Fibroblast of lung (primary cell): ENCODE measurements at regions not wholly inside any gene's neighbourhood (a gene's known extent, or its start where the extent isn't known, plus 50 kb on each side); places are given as distances from the start of the nearest gene placed in this dataset.
"Not testable (repeated sequence)": the region's sequence is repeated elsewhere in the genome, so short reads cannot be mapped to it uniquely, and the experiment has no call there.

Experiments
- DNase-seq, 2 donors: peaks; one replicate each; pipeline versions ENCODE4 v3.0.0 to v3.0.0-alpha.2; 2010; ENCODE audit warnings: low read depth in 2 of 2
- H2AFZ ChIP-seq: 2 replicates; pipeline ENCODE4 v1.5.1; 2012; ENCODE audit warnings: low read length, control low read depth, inconsistent platforms
- H3K27ac ChIP-seq: 2 replicates; pipeline ENCODE4 v1.5.1; 2011; ENCODE audit warnings: low read length, control low read depth; ENCODE audit not compliant: insufficient read depth
- H3K27me3 ChIP-seq: 2 replicates; pipeline ENCODE4 v1.5.1; 2011; ENCODE audit warnings: mild to moderate bottlenecking, low read length; ENCODE audit not compliant: control insufficient read depth, insufficient read depth
- H3K36me3 ChIP-seq: 2 replicates; pipeline ENCODE4 v1.5.1; 2011; ENCODE audit warnings: low read length; ENCODE audit not compliant: control insufficient read depth, insufficient read depth
- H3K4me1 ChIP-seq: 2 replicates; pipeline ENCODE4 v1.5.1; 2011; ENCODE audit warnings: low read length; ENCODE audit not compliant: control insufficient read depth, insufficient read depth; ENCODE audit errors: extremely low read depth
- H3K4me2 ChIP-seq: 2 replicates; pipeline ENCODE4 v1.5.1; 2011; ENCODE audit warnings: low read length, control low read depth; ENCODE audit not compliant: insufficient read depth; ENCODE audit errors: extremely low read depth
- H3K4me3 ChIP-seq, 4 experiments: fragments of 200-600 bp in 1 of 4; sonication (generic) in 1 of 4; replicated peaks in 1 of 4; 2 replicates each; pipeline ENCODE4 v1.5.1; 2011 to 2016; ENCODE audit warnings: low read length in 4 of 4, low read depth in 3 of 4, mild to moderate bottlenecking in 3 of 4, control low read depth in 2 of 4, inconsistent platforms in 1 of 4, mixed read lengths in 1 of 4; ENCODE audit not compliant: insufficient read depth in 1 of 4; ENCODE audit errors: control extremely low read depth in 1 of 4
- H3K79me2 ChIP-seq: 2 replicates; pipeline ENCODE4 v1.5.1; 2012; ENCODE audit warnings: mild to moderate bottlenecking, low read length, inconsistent platforms; ENCODE audit not compliant: control insufficient read depth, insufficient read depth
- H3K9ac ChIP-seq: 2 replicates; pipeline ENCODE4 v1.5.1; 2011; ENCODE audit warnings: mild to moderate bottlenecking, low read length, control low read depth; ENCODE audit not compliant: insufficient read depth
- H3K9me3 ChIP-seq: 2 replicates; pipeline ENCODE4 v1.5.1; 2012; ENCODE audit warnings: low read depth, low read length; ENCODE audit not compliant: control insufficient read depth, insufficient read depth
- H4K20me1 ChIP-seq: 2 replicates; pipeline ENCODE4 v1.5.1; 2011; ENCODE audit warnings: low read length; ENCODE audit not compliant: control insufficient read depth, insufficient read depth; ENCODE audit errors: extremely low read depth
- EZH2 ChIP-seq: IDR thresholded peaks from 2 replicates; pipeline ENCODE4 v1.5.1; 2012; ENCODE audit warnings: low read length, control low read depth, mild to moderate bottlenecking; ENCODE audit errors: missing control alignments
- TF ChIP-seq, protein P1 (sequence below), 2 donors: IDR thresholded peaks in 1 of 2; conservative IDR thresholded peaks in 1 of 2; 1 replicate in 1 of 2; 2 replicates in 1 of 2; pipeline ENCODE4 v1.5.1; 2011 to 2012; ENCODE audit warnings: low read length in 2 of 2, control low read depth in 1 of 2, inconsistent platforms in 1 of 2, low read depth in 1 of 2, mild to moderate bottlenecking in 1 of 2

- no peaks in the 10 kb centered on the region for H3K36me3 ChIP-seq
- peak in 1 of 2 donors; percentile 28 for DNase-seq
- no peak overlapping the region for H3K4me3 ChIP-seq
- H4K20me1 ChIP-seq = no peaks in the 10 kb centered on the region
- no peaks in the 10 kb centered on the region for H3K27me3 ChIP-seq
- no peaks in the 10 kb centered on the region for H3K79me2 ChIP-seq
- no peaks in the 10 kb centered on the region for H3K9me3 ChIP-seq
- no peaks in the 10 kb centered on the region for H3K4me1 ChIP-seq
- H3K9ac ChIP-seq = no peak overlapping the region
- no peak overlapping the region for H3K27ac ChIP-seq
- TF ChIP-seq, protein P1, sequence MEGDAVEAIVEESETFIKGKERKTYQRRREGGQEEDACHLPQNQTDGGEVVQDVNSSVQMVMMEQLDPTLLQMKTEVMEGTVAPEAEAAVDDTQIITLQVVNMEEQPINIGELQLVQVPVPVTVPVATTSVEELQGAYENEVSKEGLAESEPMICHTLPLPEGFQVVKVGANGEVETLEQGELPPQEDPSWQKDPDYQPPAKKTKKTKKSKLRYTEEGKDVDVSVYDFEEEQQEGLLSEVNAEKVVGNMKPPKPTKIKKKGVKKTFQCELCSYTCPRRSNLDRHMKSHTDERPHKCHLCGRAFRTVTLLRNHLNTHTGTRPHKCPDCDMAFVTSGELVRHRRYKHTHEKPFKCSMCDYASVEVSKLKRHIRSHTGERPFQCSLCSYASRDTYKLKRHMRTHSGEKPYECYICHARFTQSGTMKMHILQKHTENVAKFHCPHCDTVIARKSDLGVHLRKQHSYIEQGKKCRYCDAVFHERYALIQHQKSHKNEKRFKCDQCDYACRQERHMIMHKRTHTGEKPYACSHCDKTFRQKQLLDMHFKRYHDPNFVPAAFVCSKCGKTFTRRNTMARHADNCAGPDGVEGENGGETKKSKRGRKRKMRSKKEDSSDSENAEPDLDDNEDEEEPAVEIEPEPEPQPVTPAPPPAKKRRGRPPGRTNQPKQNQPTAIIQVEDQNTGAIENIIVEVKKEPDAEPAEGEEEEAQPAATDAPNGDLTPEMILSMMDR (conservative IDR thresholded peaks at IDR 0.05 in 1 of 2, IDR thresholded peaks at IDR 0.05 in 1 of 2; ENCODE audit: low read depth in 1 of 2, low read length in 2 of 2) = no peak
- TF ChIP-seq EZH2 = no peak
- no peak overlapping the region for H3K4me2 ChIP-seq
- H2AFZ ChIP-seq = no peak overlapping the region
Measured at GRCh38 chr3:165613014-165613413, 224.2 kb downstream of the BCHE start.

- H3K27ac ChIP-seq = no peak overlapping the region
- no peak overlapping the region for H2AFZ ChIP-seq
- no peak for DNase-seq
- H3K27me3 ChIP-seq = no peaks in the 10 kb centered on the region
- TF ChIP-seq, protein P1 (conservative IDR thresholded peaks at IDR 0.05 in 1 of 2, IDR thresholded peaks at IDR 0.05 in 1 of 2; ENCODE audit: low read depth in 1 of 2, low read length in 2 of 2) = no peak
- no peak for TF ChIP-seq EZH2
- H3K9me3 ChIP-seq = no peaks in the 10 kb centered on the region
- H3K4me2 ChIP-seq = no peak overlapping the region
- no peaks in the 10 kb centered on the region for H3K36me3 ChIP-seq
- H3K4me1 ChIP-seq = no peaks in the 10 kb centered on the region
- no peaks in the 10 kb centered on the region for H3K79me2 ChIP-seq
- H3K4me3 ChIP-seq = no peak overlapping the region
- H3K9ac ChIP-seq = no peak overlapping the region
- H4K20me1 ChIP-seq = no peaks in the 10 kb centered on the region
Measured at GRCh38 chr3:165607221-165607620, 230.0 kb downstream of the BCHE start.

DNA sequence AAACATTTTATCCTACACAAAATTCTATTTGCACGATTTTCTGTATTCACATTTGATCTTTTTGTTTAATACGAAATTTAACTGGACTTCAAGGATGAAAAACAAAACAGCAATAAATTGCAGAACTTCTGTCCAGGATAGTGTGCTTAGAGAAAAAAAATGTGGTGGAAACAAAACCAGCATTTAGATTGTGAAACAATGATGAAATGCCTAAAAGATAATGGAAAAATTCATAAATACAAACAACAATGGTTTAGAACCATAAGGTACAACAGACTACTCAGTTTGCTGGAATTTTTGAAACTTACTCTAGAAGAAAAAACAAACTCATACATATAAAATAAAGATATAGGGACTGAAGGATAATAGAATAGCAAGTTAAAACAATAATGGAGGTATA is 234.0 kb downstream of the BCHE start:
- TF ChIP-seq, protein P1 (conservative IDR thresholded peaks at IDR 0.05 in 1 of 2, IDR thresholded peaks at IDR 0.05 in 1 of 2; ENCODE audit: low read depth in 1 of 2, low read length in 2 of 2) = no peak
- TF ChIP-seq EZH2 = no peak
- no peaks in the 10 kb centered on the region for H3K36me3 ChIP-seq
- H2AFZ ChIP-seq = no peak overlapping the region

GRCh38 chr3:165572566-165572965 is 264.7 kb downstream of the BCHE start:
- H3K27ac ChIP-seq, H3K36me3 ChIP-seq, H3K4me2 ChIP-seq, H3K9me3 ChIP-seq, H2AFZ ChIP-seq, H3K27me3 ChIP-seq, H3K4me3 ChIP-seq, H3K9ac ChIP-seq, H4K20me1 ChIP-seq, DNase-seq, H3K79me2 ChIP-seq, H3K4me1 ChIP-seq: not testable (repeated sequence)

More for the DNA sequence above, 234.0 kb downstream of the BCHE start:
- Histone ChIP-seq H3K4me1 (no peaks in the 10 kb centered on the region), H3K79me2 (no peaks in the 10 kb centered on the region), H3K27me3 (no peaks in the 10 kb centered on the region), H3K9me3 (no peaks in the 10 kb centered on the region), H3K4me2 (no peak overlapping the region), H3K9ac (no peak overlapping the region), H4K20me1 (no peaks in the 10 kb centered on the region), H3K4me3 (no peak overlapping the region), H3K27ac (no peak overlapping the region)
- DNase-seq = no peak
